GM12874 (cell line): ENCODE measurements at regions not wholly inside any gene's neighbourhood (a gene's known extent, or its start where the extent isn't known, plus 50 kb on each side); places are given as distances from the start of the nearest gene placed in this dataset.

Source experiments
- CTCF ChIP-seq: IDR thresholded peaks from 2 replicates; pipeline ENCODE4 v1.5.1; 2011; ENCODE audit warnings: low read depth, mild to moderate bottlenecking, control low read depth, low read length, moderate library complexity; ENCODE audit not compliant: insufficient read depth

DNA sequence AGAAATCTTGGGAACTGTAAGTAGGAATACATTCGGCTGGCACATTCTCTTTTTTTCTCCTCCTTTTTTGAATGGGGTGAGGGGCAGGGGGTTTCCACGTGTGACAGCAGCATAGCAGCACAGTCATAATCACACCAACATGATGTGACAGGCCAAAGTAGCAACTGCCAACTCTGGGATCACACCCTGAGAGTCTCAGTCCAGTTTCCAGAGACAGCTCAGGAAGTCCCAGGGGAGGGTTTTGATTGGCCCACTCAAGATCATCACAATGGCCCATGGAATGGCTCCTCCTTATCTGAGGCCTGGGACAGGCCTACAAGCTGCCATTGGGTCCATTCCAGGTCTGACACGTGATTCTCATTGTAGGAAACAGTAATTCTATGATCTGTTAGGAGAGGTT lies 207.1 kb upstream of the ASIC2 start:
- no peak for TF ChIP-seq CTCF

GRCh38 chr17:33501185-33501584 lies 208.1 kb upstream of the ASIC2 start:
- no peak for TF ChIP-seq CTCF

DNA sequence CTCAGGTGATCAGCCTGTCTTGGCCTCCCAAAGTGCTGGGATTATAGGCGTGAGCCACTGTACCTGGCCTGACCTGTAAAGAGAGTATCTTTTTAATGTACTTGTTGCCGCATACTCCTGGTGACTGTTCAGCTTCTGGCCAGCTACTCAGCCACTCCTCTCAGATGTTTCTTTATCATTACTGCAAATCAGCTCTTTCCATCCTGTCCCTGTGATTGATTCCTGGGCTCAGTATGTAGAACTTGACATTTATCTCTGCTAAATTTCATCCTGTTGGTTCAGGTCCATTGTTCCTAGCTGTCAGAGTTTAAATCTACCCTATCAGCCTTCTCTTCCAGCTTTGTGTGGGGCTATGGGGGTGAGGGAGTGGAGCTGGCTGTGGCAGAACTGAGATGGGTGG lies 211.5 kb upstream of the ASIC2 start:
- no peak for TF ChIP-seq CTCF

DNA sequence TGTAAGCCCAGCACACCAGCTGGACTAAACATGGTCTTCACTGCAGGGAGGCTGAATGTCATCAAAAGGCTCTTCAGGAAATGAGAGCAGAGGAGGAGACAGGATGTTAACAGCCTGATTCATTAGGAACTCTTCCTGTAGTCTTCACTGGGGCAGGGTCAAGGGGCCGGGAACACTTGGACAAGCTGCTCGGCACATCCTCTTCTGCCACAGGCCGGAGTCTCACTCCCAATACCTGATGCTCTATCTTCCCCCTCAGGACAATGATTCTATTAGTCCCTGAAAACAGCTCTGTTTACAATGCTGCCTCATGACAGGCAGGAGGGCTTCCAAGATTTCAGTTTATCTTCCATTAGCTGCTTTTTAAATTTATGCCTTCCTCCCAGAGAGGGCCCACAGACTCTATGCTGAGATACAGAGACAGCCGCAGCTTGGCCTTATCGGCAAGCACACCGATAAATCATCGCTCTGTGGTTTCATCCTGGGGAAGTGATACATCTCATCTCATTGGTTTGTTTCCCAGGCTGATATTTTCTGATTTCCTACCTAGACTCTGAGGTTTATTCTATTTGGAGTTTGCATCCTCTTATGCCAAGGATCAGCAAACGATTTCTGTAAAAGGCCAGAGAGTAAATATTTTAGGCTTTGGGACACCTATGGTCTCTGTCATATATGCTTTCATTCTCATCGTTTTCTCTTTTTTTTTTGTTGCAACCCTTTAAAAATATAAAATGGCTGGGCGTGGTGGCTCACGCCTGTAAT lies 214.0 kb upstream of the ASIC2 start:
- TF ChIP-seq CTCF = no peak

GRCh38 chr17:33508215-33508614 lies 215.1 kb upstream of the ASIC2 start:
- no peak for TF ChIP-seq CTCF

DNA sequence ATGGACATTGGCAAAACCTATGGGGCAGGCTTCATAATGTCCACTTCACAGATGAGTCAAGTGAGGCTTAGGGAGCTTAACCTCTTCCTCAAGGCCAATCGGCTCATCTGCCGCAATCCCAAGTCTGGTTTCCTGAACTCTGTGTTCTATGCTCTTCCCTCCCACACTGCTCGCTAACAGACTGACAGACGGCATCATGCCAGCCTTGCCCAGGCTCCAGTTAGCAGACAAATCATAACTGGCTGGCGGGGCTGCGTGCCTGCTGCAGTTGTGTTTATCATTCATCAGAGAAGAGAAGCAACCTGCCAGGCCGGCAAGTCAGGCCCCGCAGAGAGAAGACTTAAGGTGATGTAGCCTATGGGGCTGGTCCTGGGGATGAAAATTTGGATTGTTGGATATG lies 216.2 kb upstream of the ASIC2 start:
- TF ChIP-seq CTCF = no peak

DNA sequence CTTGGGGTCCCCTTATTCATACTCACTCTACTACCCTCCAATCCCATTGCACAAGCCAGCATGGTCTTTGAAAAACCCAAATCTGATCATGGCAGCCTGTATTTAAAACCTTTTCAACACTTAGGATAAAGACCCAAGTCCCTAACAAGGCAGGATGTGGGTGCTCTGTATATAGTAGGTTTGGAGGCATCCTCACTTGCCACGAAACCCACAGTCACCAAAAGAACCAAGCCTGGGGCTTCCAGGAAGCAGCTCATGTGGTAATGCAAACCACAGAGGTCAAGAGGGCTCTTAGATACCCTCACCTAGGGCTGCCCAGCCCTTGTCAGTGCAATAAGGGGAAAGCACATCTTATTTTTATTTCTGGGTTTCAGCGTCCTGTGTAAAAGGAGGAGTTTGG lies 218.6 kb upstream of the ASIC2 start:
- TF ChIP-seq CTCF = no peak
